Peyer's patch (tissue), 4 donors: ENCODE measurements at regions not wholly inside any gene's neighbourhood (a gene's known extent, or its start where the extent isn't known, plus 50 kb on each side); places are given as distances from the start of the nearest gene placed in this dataset.

Source experiments
- POLR2A ChIP-seq, 2 donors: fragments of 450-650 bp; IDR thresholded peaks; one replicate each; pipeline ENCODE4 v1.5.1; 2017; ENCODE audit warnings: antibody characterized with exemption in 2 of 2, mild to moderate bottlenecking in 2 of 2, moderate library complexity in 2 of 2
- TF ChIP-seq, protein P1 (sequence below), 6 experiments: fragments of 450-650 bp in 4 of 6; fragments of 200-600 bp in 2 of 6; sonication (generic) in 1 of 6; IDR thresholded peaks; one replicate each; pipeline ENCODE4 v1.5.1; 2017 to 2019; ENCODE audit warnings: antibody characterized with exemption in 6 of 6, mild to moderate bottlenecking in 3 of 6, moderate library complexity in 1 of 6

GRCh38 chr9:111198936-111199335 lies 131.1 kb downstream of the OR2K2 start:
- TF ChIP-seq, protein P1, sequence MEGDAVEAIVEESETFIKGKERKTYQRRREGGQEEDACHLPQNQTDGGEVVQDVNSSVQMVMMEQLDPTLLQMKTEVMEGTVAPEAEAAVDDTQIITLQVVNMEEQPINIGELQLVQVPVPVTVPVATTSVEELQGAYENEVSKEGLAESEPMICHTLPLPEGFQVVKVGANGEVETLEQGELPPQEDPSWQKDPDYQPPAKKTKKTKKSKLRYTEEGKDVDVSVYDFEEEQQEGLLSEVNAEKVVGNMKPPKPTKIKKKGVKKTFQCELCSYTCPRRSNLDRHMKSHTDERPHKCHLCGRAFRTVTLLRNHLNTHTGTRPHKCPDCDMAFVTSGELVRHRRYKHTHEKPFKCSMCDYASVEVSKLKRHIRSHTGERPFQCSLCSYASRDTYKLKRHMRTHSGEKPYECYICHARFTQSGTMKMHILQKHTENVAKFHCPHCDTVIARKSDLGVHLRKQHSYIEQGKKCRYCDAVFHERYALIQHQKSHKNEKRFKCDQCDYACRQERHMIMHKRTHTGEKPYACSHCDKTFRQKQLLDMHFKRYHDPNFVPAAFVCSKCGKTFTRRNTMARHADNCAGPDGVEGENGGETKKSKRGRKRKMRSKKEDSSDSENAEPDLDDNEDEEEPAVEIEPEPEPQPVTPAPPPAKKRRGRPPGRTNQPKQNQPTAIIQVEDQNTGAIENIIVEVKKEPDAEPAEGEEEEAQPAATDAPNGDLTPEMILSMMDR (IDR thresholded peaks at IDR 0.05): no peak
- no peak for TF ChIP-seq POLR2A (IDR thresholded peaks at IDR 0.05)
